ENCODE measurements at regions not wholly inside any gene's neighbourhood (a gene's known extent, or its start where the extent isn't known, plus 50 kb on each side); places are given as distances from the start of the nearest gene placed in this dataset.

GRCh38 chr12:67592228-67593011, 56.1 kb upstream of the DYRK2 start:
- TF ChIP-seq EZH2 (IDR thresholded peaks at IDR 0.05) (no peak), EZH2phosphoT487 (IDR thresholded peaks at IDR 0.05) (no peak)
- TF ChIP-seq, protein P1, sequence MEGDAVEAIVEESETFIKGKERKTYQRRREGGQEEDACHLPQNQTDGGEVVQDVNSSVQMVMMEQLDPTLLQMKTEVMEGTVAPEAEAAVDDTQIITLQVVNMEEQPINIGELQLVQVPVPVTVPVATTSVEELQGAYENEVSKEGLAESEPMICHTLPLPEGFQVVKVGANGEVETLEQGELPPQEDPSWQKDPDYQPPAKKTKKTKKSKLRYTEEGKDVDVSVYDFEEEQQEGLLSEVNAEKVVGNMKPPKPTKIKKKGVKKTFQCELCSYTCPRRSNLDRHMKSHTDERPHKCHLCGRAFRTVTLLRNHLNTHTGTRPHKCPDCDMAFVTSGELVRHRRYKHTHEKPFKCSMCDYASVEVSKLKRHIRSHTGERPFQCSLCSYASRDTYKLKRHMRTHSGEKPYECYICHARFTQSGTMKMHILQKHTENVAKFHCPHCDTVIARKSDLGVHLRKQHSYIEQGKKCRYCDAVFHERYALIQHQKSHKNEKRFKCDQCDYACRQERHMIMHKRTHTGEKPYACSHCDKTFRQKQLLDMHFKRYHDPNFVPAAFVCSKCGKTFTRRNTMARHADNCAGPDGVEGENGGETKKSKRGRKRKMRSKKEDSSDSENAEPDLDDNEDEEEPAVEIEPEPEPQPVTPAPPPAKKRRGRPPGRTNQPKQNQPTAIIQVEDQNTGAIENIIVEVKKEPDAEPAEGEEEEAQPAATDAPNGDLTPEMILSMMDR (IDR thresholded peaks at IDR 0.05): no peak
